OCI-LY1 (cell line): ENCODE measurements at regions not wholly inside any gene's neighbourhood (a gene's known extent, or its start where the extent isn't known, plus 50 kb on each side); places are given as distances from the start of the nearest gene placed in this dataset.
"Not testable (repeated sequence)": the region's sequence is repeated elsewhere in the genome, so short reads cannot be mapped to it uniquely, and the experiment has no call there.

Experiments used
- H2AFZ ChIP-seq: fragments of 200-600 bp; sonication (generic), shearing (Covaris generic); 2 replicates; pipeline ENCODE4 v1.6.0; 2014; ENCODE audit warnings: antibody characterized with exemption, mild to moderate bottlenecking, low read length
- H3F3A ChIP-seq: fragments of 200-600 bp; sonication (generic), shearing (Covaris generic); 2 replicates; pipeline ENCODE4 v1.6.0; 2014; ENCODE audit warnings: mild to moderate bottlenecking, antibody characterized with exemption, low read length, moderate library complexity; ENCODE audit not compliant: insufficient read depth
- H3K27ac ChIP-seq: fragments of 200-600 bp; sonication (generic); 2 replicates; pipeline ENCODE4 v1.5.1; 2014; ENCODE audit warnings: low read length, mixed run types, mild to moderate bottlenecking, low read depth; ENCODE audit not compliant: poor library complexity, severe bottlenecking
- H3K27me3 ChIP-seq: fragments of 200-600 bp; sonication (generic); 2 replicates; pipeline ENCODE4 v1.6.0; 2014; ENCODE audit warnings: antibody characterized with exemption, mild to moderate bottlenecking, low read length, moderate library complexity; ENCODE audit not compliant: insufficient read depth
- H3K36me3 ChIP-seq: fragments of 200-600 bp; sonication (generic); 2 replicates; pipeline ENCODE4 v1.6.1; 2014; ENCODE audit warnings: mild to moderate bottlenecking, antibody characterized with exemption, low read length, moderate library complexity, mixed read lengths; ENCODE audit not compliant: insufficient read depth
- H3K4me1 ChIP-seq: fragments of 200-600 bp; sonication (generic); 2 replicates; pipeline ENCODE4 v1.5.1; 2014; ENCODE audit warnings: mild to moderate bottlenecking, low read length, moderate library complexity; ENCODE audit not compliant: insufficient read depth, severe bottlenecking
- H3K4me2 ChIP-seq: fragments of 200-600 bp; sonication (generic), shearing (Covaris generic); 2 replicates; pipeline ENCODE4 v1.6.1; 2014; ENCODE audit warnings: low read length
- H3K4me3 ChIP-seq: fragments of 200-600 bp; sonication (generic); 2 replicates; pipeline ENCODE4 v1.5.1; 2014; ENCODE audit warnings: low read length, low read depth, mild to moderate bottlenecking, mixed read lengths; ENCODE audit not compliant: poor library complexity, severe bottlenecking
- H3K79me2 ChIP-seq: fragments of 200-600 bp; shearing (Covaris generic); 2 replicates; pipeline ENCODE4 v1.6.1; 2016; ENCODE audit warnings: mixed run types, low read length, mixed read lengths; ENCODE audit not compliant: insufficient read depth
- H3K9ac ChIP-seq: fragments of 200-600 bp; sonication (generic), shearing (Covaris generic); 2 replicates; pipeline ENCODE4 v1.6.1; 2014; ENCODE audit warnings: mild to moderate bottlenecking, low read length, mixed read lengths
- H3K9me2 ChIP-seq: fragments of 200-600 bp; sonication (generic), shearing (Covaris generic); 2 replicates; pipeline ENCODE4 v1.6.1; 2014; ENCODE audit warnings: low read depth, mild to moderate bottlenecking, low read length, mixed read lengths
- H3K9me3 ChIP-seq: fragments of 200-600 bp; shearing (Covaris generic); 2 replicates; pipeline ENCODE4 v1.6.1; 2014; ENCODE audit warnings: low read length, mixed read lengths
- H4K20me1 ChIP-seq: fragments of 200-600 bp; sonication (generic), shearing (Covaris generic); 2 replicates; pipeline ENCODE4 v1.6.0; 2016; ENCODE audit warnings: mild to moderate bottlenecking, low read length; ENCODE audit not compliant: insufficient read depth
- CTCF ChIP-seq: fragments of 200-600 bp; sonication (generic), shearing (Covaris generic); IDR thresholded peaks from 2 replicates; pipeline ENCODE4 v1.5.1; 2017; ENCODE audit warnings: mild to moderate bottlenecking, antibody characterized with exemption, low read length, moderate library complexity, mixed read lengths
- EZH2 ChIP-seq: fragments of 200-600 bp; sonication (generic), shearing (Covaris generic); IDR thresholded peaks from 2 replicates; pipeline ENCODE4 v1.8.0; 2017; ENCODE audit warnings: borderline replicate concordance, mixed run types, mild to moderate bottlenecking, antibody characterized with exemption, low read length, moderate library complexity, mixed read lengths

GRCh38 chr22:25420471-25420924, 144.0 kb upstream of the GRK3 start:
- Histone ChIP-seq H4K20me1 (no peaks in the 10 kb centered on the region), H3K79me2 (no peaks in the 10 kb centered on the region), H3K36me3 (no peaks in the 10 kb centered on the region), H3K4me1 (no peaks in the 10 kb centered on the region), H3K27ac (no peak overlapping the region), H3K27me3 (no peaks in the 10 kb centered on the region; the same call in 1 of the 2 replicates), H3K9me2 (no peaks in the 10 kb centered on the region), H2AFZ (no peak overlapping the region), H3K9me3 (no peaks in the 10 kb centered on the region), H3K4me2 (no peak overlapping the region), H3F3A (no peaks in the 10 kb centered on the region), H3K4me3 (no peak overlapping the region), H3K9ac (no peak overlapping the region)
- TF ChIP-seq EZH2 = no peak
- TF ChIP-seq CTCF = no peak

GRCh38 chr22:25420925-25421904, 143.3 kb upstream of the GRK3 start:
- Histone ChIP-seq H2AFZ (no peak overlapping the region), H4K20me1 (no peaks in the 10 kb centered on the region), H3K27ac (no peak overlapping the region), H3K9ac (no peak overlapping the region), H3K36me3 (no peaks in the 10 kb centered on the region), H3K9me3 (no peaks in the 10 kb centered on the region), H3K27me3 (no peaks in the 10 kb centered on the region; the same call in 1 of the 2 replicates), H3K4me2 (no peak overlapping the region), H3K4me3 (no peak overlapping the region), H3K9me2 (no peaks in the 10 kb centered on the region), H3F3A (no peaks in the 10 kb centered on the region), H3K79me2 (no peaks in the 10 kb centered on the region), H3K4me1 (no peaks in the 10 kb centered on the region)
- TF ChIP-seq EZH2 (no peak), CTCF (no peak)

GRCh38 chr22:25426530-25427308, 137.8 kb upstream of the GRK3 start:
- not testable (repeated sequence) for H3K9me3 ChIP-seq, H3K27me3 ChIP-seq, H3K4me3 ChIP-seq, H3K36me3 ChIP-seq, H3K9me2 ChIP-seq, H3K27ac ChIP-seq, H2AFZ ChIP-seq, H3K9ac ChIP-seq, H3K4me1 ChIP-seq, H4K20me1 ChIP-seq, H3K79me2 ChIP-seq, H3F3A ChIP-seq, H3K4me2 ChIP-seq
- peak; percentile 25; the same call in 1 of the 2 replicates for TF ChIP-seq CTCF

GRCh38 chr22:25431637-25432342, 132.7 kb upstream of the GRK3 start:
- not testable (repeated sequence) for H3K9me3 ChIP-seq, H3K4me1 ChIP-seq, H3K4me3 ChIP-seq, H3K27ac ChIP-seq, H3K4me2 ChIP-seq, H4K20me1 ChIP-seq, H3K79me2 ChIP-seq, H3K9me2 ChIP-seq, H3K27me3 ChIP-seq, H3K36me3 ChIP-seq, H3F3A ChIP-seq, H2AFZ ChIP-seq, H3K9ac ChIP-seq
